ENCODE measurements at regions not wholly inside any gene's neighbourhood (a gene's known extent, or its start where the extent isn't known, plus 50 kb on each side); places are given as distances from the start of the nearest gene placed in this dataset.

DNA sequence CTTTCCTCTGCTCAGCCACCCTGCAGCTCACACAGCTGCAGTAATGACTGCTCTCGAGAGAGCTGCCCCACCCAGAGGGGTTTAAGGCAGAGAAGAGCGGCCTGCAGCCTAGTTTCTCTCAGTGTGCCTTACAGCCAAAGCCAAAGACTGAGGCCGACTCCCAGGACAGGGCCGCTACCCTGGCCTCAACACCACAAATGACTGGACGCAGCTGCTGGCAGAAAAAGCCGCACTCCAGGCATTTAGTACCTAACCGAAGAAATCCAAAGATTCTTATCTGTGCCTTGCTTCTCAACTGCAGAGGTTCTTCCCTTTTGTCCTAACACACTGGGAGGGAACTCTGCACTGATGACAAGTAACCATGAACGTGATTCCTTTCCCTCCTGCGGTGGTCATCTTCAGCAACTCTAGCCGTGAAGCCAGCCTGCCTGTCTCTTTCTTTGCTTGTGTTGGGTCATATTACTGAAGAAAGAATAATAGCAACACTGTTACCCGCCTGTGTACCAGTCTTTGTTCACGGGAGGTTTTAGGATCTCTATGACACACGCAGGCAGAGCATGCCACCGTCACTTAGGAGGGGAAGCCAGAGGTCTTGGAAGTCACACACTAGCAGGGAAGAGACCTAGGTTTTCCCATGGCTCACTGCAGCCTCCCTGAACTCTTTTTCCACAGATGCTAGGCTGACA, 202.7 kb downstream of the RHOU start:
- TF ChIP-seq, protein P1, sequence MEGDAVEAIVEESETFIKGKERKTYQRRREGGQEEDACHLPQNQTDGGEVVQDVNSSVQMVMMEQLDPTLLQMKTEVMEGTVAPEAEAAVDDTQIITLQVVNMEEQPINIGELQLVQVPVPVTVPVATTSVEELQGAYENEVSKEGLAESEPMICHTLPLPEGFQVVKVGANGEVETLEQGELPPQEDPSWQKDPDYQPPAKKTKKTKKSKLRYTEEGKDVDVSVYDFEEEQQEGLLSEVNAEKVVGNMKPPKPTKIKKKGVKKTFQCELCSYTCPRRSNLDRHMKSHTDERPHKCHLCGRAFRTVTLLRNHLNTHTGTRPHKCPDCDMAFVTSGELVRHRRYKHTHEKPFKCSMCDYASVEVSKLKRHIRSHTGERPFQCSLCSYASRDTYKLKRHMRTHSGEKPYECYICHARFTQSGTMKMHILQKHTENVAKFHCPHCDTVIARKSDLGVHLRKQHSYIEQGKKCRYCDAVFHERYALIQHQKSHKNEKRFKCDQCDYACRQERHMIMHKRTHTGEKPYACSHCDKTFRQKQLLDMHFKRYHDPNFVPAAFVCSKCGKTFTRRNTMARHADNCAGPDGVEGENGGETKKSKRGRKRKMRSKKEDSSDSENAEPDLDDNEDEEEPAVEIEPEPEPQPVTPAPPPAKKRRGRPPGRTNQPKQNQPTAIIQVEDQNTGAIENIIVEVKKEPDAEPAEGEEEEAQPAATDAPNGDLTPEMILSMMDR (IDR thresholded peaks at IDR 0.05; ENCODE audit: poor library complexity, severe bottlenecking) = no peak
- no peak for TF ChIP-seq EP300 (conservative IDR thresholded peaks at IDR 0.05; ENCODE audit: poor library complexity, severe bottlenecking)
- TF ChIP-seq EZH2 (IDR thresholded peaks at IDR 0.05; ENCODE audit: borderline replicate concordance, insufficient read depth, low read length, poor library complexity, severe bottlenecking) = no peak
